HG02763 (cell line): ENCODE measurements at regions not wholly inside any gene's neighbourhood (a gene's known extent, or its start where the extent isn't known, plus 50 kb on each side); places are given as distances from the start of the nearest gene placed in this dataset.

Source experiments
- ATAC-seq: cut with Tn5 transposase; IDR thresholded peaks from one replicate; pipeline ENCODE4 v1.9.1; 2021; ENCODE audit warnings: mild to moderate bottlenecking, moderate library complexity; ENCODE audit not compliant: unreplicated experiment

GRCh38 chr3:127356381-127356780 lies 68.5 kb upstream of the PRR20G start:
- no peak for ATAC-seq

- ATAC-seq, result no peak
Observed at GRCh38 chr3:127354761-127355160, 66.9 kb upstream of the PRR20G start.

GRCh38 chr3:127352612-127353011 lies 64.8 kb upstream of the PRR20G start:
- ATAC-seq, result no peak

- no peak for ATAC-seq
Observed at GRCh38 chr3:127351775-127352350, 64.0 kb upstream of the PRR20G start.

- no peak for ATAC-seq
Observed at GRCh38 chr3:127351321-127351720, 63.5 kb upstream of the PRR20G start.

- no peak for ATAC-seq
Observed at GRCh38 chr3:127350172-127351050, 62.6 kb upstream of the PRR20G start.

- no peak for ATAC-seq
Observed at GRCh38 chr3:127349501-127350171, 61.8 kb upstream of the PRR20G start.

GRCh38 chr3:127342735-127343134 lies 54.9 kb upstream of the PRR20G start:
- ATAC-seq, result no peak

GRCh38 chr3:127339928-127340861 lies 52.3 kb upstream of the PRR20G start:
- no peak for ATAC-seq

GRCh38 chr3:127339016-127339415 lies 51.2 kb upstream of the PRR20G start:
- no peak for ATAC-seq

- ATAC-seq, result no peak
Observed at GRCh38 chr3:127337911-127338531, 50.2 kb upstream of the PRR20G start.
